HTR-8/SVneo (cell line): ENCODE measurements at regions not wholly inside any gene's neighbourhood (a gene's known extent, or its start where the extent isn't known, plus 50 kb on each side); places are given as distances from the start of the nearest gene placed in this dataset.
A peak's percentile ranks its signal among the peaks of the same experiment; 100 is the strongest.

Experiments used
- DNase-seq: peaks from one replicate; pipeline ENCODE4 v3.0.0; 2011; ENCODE audit warnings: low spot score, mixed read lengths; ENCODE audit not compliant: insufficient read length
- FAIRE-seq: peaks from 2 replicates; lab custom pipeline; 2011; peaks lifted over from hg19 to GRCh38; lab: Jason Lieb, UNC

DNA sequence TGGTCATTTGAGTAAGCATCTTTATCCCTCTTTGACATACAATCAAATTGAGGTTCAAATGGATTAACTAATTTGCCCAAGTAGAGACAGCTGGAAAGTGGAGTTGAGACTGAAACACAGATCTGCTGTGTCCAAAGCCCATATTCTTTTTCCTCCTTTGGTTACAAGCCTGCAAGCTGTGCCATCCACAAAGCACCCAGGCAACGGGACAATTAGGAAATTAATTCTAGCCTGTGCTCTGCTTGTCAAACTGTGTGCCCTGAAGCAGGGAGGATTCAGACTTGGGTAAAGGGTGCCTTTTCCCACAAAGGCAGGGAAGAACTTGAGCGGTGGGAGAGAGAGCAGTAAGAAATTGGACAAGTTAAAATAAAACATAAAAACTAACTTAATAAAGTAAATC is 127.9 kb downstream of the DTWD1 start:
- FAIRE-seq (no peak), DNase-seq (no peak)

DNA sequence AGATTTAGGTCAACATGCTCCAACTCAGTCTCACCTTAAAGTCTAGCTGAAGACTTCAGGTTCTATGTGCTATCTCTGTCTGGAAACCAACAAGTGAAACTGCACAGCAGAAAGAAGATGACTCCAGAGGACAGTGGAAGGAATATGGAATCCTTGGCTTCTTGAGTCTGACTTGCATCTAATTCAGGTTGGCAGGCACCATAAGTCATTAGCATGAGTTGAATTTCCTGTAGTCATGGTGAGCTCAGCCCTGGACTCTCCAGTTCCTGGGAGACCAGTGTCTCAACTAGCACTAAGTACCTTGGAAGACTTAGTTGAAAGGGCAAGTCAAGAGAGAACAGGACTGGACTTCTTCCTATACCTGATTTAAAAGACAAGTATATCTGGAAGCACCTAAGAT is 129.7 kb downstream of the DTWD1 start:
- FAIRE-seq (no peak), DNase-seq (no peak)

DNA sequence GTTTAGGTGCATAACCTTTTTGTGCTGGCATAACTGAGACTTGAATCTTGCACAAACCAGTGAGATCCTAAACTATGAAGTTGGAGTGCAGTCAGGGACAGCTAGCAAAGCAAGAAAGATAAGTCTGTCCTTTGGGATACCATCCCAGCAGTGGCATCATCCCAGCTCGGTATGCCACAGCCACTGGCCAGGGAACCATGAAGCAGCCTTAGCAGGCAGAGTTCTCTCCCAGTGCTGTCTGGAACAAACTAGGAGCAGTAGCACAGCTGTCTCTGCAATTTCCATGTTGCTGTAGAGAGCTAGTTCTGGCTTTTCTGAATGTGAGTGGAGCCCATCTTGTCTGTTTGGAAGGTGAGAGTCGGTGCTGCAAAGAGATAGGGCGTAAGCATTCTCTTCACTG is 130.3 kb downstream of the DTWD1 start:
- DNase-seq (no peak), FAIRE-seq (no peak)

DNA sequence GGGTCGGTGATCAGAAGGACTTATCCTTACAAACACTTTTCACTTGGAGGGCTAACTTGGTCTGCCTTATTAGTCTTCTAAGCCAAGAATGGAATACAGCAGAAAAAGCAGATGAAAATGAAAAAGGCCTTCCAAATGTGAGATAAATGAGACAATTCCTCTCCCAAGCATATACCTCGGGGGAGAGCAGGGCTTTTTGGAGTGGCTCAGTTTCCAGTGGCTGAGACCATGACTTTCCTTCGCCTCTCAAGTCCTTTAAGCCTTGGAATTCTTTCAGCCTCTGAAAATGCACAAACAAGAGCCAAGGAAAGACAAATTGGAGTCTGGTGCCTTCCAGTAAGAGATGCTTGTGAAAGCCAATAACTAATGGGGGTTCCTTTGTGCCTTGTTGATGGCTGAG is 130.9 kb downstream of the DTWD1 start:
- DNase-seq = no peak
- no peak for FAIRE-seq

DNA sequence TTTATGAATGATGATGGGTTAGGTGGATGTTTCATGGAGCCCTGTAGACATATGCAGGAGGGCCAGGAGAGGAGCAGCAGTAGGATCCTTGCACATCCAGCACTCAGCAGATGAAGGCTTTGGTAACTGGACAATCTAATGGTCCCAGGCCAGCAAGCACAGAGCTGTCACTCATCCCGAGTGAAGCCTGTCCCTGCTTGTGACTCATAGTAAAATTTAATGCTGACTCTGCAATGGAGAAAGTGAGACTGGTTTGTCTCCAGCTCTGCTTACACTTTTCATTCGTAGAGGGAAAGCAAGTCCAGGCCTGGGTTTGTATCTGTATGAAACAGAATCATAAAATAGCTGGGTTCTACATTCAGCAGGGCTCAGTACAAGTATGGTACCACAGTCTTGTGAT is 131.7 kb downstream of the DTWD1 start:
- FAIRE-seq = no peak
- no peak for DNase-seq

DNA sequence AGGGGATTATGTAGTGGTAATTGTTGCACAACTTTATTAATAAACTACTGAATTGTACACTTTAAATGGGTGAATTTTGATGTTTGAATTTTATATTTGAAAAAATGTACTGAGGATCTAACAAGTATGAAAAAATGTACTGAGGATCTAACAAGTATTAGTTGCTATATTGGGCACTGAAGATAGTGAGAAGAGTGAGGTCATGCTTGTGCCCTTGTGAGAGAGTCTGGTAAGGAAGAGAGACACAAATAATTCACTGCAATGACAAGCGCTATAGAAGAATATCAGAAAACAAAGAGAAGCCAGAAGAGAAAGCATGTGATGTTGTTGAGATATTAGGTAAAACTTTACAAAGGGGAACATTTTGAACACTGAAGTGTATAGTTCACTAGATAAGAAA is 137.6 kb downstream of the DTWD1 start:
- FAIRE-seq = no peak
- DNase-seq = no peak

DNA sequence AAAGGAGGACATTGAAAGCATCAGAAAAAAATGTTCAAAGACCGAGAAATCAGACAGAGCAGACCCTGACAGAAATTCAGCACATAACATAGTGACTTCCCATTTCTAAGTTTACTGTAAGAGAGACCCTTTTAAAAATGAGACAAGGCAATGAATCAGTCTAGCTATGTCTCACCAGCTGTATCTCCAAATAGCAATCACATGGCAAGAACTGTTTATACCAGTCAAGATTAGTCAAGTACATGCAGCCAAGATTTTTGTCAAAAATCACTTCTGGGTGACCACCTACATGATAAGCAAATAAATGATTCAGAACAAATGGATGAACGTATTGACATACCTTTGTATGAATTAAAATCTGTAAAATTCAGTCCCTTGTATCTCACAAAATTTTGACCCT is 138.0 kb downstream of the DTWD1 start:
- FAIRE-seq (no peak), DNase-seq (no peak)

DNA sequence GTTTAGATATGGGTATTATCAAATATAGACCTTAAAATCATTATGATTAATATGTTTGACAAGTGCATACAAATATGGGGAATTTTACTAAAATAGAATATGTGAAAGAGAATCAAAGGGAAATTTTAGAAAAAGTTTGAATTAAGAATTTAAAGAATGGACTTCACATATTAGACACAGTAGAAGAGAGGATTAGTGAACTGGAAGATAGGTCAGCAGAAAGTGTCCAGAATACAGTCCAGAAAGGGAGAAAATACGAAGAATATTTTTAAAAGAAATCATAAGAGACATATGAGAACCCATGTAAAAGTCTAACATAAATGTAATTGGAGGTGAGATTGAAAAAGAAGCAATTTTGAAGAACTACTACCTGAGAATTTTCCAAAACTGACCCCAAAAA is 139.9 kb downstream of the DTWD1 start:
- no peak for DNase-seq
- no peak for FAIRE-seq

DNA sequence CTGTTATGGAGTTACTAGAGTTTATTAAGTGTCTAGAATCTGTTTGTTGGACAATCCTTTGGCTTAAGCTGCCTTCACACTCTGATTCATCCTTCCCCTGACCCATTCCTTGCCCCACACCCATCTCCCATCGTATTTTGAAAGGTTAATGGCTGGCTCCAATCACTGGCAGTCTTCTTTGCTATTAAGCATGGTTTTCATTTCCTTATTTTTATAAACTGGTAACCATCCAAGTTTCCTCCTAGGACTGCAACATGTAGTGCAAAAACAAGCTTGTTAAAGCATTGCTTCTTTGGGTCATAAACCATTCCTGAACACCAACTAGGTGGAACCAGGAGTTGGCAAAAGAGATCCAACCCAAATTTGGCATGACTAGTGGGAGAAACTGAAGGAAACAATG is 148.4 kb downstream of the DTWD1 start:
- FAIRE-seq (no peak), DNase-seq (no peak)

DNA sequence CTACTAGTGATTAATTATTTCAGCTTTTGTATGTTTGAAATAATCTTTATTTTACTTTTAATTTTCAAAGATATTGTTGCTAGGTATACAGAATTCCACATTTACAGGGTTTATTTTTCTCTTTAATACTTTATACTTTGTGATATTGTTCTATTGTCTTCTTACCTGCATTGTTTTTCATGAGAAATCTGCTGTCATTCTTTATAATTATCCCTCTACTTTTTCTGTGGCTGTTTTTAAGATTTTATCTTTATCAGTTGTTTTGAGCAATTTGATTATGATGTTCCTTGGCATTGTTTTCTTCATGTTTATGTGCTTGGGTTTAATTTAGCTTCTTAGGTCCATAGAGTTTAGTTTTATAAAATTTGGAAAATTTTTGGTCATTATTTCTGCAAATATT is 168.6 kb downstream of the DTWD1 start:
- no peak for DNase-seq
- FAIRE-seq = no peak

DNA sequence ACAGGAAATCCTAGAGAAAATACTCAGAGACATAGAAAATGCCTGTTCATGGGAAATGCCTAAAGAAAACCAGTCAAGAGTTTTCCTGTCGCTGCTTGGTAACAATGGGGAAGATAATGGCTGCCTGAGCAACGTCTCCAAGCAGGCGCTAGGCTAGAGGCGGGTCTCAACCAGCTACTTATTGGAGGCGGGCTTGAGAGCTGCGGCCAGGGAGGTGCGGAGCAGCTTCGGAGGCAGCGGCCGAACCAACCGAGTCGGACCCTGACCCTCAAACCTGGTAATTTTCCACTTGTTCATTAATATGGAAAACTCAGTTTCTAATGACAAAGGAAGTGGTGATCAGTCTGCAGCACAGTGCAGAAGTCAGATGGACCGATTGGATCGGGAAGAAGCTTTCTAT is 173.1 kb downstream of the DTWD1 start:
- FAIRE-seq (peak; percentile 38), DNase-seq (no peak)

DNA sequence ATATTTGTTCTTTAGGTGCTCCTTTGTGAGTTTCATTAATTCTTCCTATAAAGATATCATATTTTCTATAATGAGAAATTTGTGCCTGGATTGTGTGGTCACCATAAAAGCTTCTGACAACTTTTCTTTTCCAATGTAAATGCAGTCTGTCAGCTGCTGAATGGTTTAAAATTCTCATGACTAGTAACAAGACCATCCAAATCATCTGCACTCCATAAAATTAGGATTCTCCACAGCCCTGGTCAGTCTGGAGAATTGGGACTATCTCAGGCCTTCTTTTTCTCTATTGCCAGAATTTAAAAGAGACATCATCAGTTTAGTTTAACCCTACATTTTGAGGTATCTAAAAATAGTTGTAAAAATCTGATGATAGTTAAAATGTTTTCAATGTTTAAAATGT is 180.9 kb downstream of the DTWD1 start:
- DNase-seq = no peak
- no peak for FAIRE-seq
